GM18526 (cell line): ENCODE measurements at regions not wholly inside any gene's neighbourhood (a gene's known extent, or its start where the extent isn't known, plus 50 kb on each side); places are given as distances from the start of the nearest gene placed in this dataset.

Experiments used
- POLR2A ChIP-seq: IDR thresholded peaks from 3 replicates; pipeline ENCODE4 v1.6.1; 2011; ENCODE audit not compliant: insufficient read length; ENCODE audit errors: extremely low read depth

GRCh38 chr17:71203953-71204352 lies 916.9 kb upstream of the SOX9 start:
- TF ChIP-seq POLR2A, result no peak

- TF ChIP-seq POLR2A, result no peak
These were observed 912.6 kb upstream of the SOX9 start for GRCh38 chr17:71208111-71208704.

DNA sequence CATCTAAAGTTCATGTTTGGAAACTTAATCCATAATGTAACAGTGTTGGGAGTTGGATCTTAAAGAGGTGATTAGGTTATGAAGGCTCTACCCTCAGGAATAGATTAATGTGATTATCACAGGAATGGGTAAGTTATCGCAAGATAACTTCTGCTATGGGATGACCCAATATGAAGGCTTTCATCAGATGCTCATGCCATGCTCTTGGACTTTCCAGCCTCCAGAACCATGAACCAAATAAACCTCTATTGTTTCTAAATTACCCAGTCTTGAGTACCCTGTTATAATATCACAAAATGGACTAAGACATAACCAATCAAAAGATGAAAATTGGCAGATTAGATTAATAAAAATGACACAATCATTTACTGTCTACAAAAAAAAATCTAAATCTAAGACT lies 906.9 kb upstream of the SOX9 start:
- no peak for TF ChIP-seq POLR2A

DNA sequence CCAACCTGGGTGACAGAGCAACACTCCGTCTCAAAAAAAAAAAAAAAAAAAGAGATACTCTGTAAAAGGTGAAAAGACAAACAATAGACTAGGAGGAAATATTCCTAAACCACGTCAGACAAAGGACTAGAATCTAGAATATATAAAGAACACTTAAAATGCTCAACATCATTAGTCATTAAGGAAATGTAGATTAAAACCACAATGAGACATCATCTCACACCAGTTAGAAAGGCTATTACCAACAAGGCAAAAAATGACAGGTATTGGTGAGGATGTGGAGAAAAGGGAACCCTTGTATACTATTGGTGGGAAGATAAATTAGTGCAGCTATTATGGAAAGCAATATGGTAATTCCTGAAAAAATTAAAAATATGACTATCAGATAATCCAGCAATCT lies 903.1 kb upstream of the SOX9 start:
- TF ChIP-seq POLR2A, result no peak

- TF ChIP-seq POLR2A, result no peak
These were observed 895.8 kb upstream of the SOX9 start for GRCh38 chr17:71224824-71225575.

- no peak for TF ChIP-seq POLR2A
These were observed 893.0 kb upstream of the SOX9 start for GRCh38 chr17:71227841-71228240.

- no peak for TF ChIP-seq POLR2A
These were observed 891.8 kb upstream of the SOX9 start for GRCh38 chr17:71229070-71229469.

DNA sequence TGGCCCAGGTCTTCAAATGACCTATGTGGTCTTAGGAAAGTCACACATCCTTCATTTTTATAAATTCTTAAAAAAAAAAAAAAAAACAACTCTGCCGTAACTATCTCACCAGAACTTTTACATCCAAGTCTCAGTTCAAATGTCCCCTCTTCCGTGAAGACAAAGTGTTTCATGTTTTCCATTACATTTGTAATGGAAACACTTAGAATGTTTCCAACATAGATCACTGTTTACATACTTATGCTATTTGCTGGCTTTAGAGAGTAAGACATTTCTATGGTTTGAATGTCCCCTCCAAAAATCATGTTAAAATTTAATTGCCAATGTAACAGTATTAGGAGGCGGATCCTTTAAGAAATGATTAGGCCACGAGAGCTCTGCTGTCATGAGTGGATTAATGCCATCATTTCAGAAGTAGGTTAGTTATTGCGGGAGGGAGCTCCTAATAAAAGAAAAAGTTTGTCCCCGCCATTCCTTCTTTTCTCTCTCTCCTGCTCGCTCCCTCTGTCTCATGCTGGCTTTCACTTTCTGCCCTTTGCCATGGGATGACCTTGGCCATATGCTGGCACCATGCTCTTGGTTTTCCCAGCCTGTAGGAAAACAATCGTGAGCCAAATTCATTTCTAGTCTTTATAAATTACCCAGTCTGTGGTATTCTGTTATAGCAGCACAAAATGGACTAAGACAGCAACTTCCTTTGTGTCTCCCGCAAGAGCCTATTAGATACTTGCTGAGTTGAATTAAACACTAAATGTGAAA lies 887.8 kb upstream of the SOX9 start:
- no peak for TF ChIP-seq POLR2A

- TF ChIP-seq POLR2A, result no peak
These were observed 886.5 kb upstream of the SOX9 start for GRCh38 chr17:71234349-71234748.

GRCh38 chr17:71237903-71238538 lies 882.8 kb upstream of the SOX9 start:
- TF ChIP-seq POLR2A, result no peak

- TF ChIP-seq POLR2A, result no peak
These were observed 873.3 kb upstream of the SOX9 start for GRCh38 chr17:71247441-71248015.

DNA sequence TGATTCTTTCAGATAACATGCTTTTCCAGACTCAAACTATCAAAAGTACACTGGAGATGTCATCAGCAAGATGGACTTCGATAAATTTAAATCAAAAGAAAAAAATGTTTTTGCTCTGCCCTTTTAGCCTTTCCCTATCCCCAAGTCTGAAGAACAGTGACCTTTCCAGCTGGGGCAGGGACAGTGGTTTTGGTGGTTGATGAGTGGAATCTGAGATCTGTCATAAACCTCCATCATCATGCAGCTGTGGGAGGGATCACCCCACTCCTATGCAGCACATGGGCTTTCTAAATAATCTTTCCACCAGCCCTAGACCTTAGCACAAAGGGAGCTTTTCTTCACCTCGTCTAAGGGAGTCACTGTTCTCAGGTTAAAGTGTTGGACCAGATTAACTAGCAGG lies 869.5 kb upstream of the SOX9 start:
- no peak for TF ChIP-seq POLR2A

DNA sequence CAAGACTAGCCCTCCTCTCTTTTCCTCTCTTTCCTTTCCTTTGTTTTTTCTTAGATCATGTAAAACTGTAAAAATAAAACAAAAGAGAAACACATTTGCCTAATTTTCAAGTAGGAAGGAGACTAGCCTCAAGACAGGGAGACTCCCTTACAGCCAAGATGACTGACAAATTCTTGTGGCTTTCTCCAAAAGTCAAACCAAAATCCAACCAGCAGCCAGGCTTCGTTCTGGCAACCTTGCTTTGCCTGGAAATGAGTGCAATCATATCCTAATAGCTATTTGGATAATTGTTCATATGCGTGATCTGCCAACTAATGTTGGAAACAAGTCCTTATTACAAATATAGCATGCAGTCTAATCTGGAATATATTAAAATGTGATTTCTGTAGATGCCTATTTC lies 868.9 kb upstream of the SOX9 start:
- no peak for TF ChIP-seq POLR2A

GRCh38 chr17:71252436-71252835 lies 868.4 kb upstream of the SOX9 start:
- no peak for TF ChIP-seq POLR2A

GRCh38 chr17:71257096-71257495 lies 863.7 kb upstream of the SOX9 start:
- no peak for TF ChIP-seq POLR2A
